OCI-LY1 (cell line): ENCODE measurements at regions not wholly inside any gene's neighbourhood (a gene's known extent, or its start where the extent isn't known, plus 50 kb on each side); places are given as distances from the start of the nearest gene placed in this dataset.

ENCODE experiments used
- H2AFZ ChIP-seq: fragments of 200-600 bp; sonication (generic), shearing (Covaris generic); 2 replicates; pipeline ENCODE4 v1.6.0; 2014; ENCODE audit warnings: antibody characterized with exemption, mild to moderate bottlenecking, low read length
- H3F3A ChIP-seq: fragments of 200-600 bp; sonication (generic), shearing (Covaris generic); 2 replicates; pipeline ENCODE4 v1.6.0; 2014; ENCODE audit warnings: mild to moderate bottlenecking, antibody characterized with exemption, low read length, moderate library complexity; ENCODE audit not compliant: insufficient read depth
- H3K27ac ChIP-seq: fragments of 200-600 bp; sonication (generic); 2 replicates; pipeline ENCODE4 v1.5.1; 2014; ENCODE audit warnings: low read length, mixed run types, mild to moderate bottlenecking, low read depth; ENCODE audit not compliant: poor library complexity, severe bottlenecking
- H3K27me3 ChIP-seq: fragments of 200-600 bp; sonication (generic); 2 replicates; pipeline ENCODE4 v1.6.0; 2014; ENCODE audit warnings: antibody characterized with exemption, mild to moderate bottlenecking, low read length, moderate library complexity; ENCODE audit not compliant: insufficient read depth
- H3K36me3 ChIP-seq: fragments of 200-600 bp; sonication (generic); 2 replicates; pipeline ENCODE4 v1.6.1; 2014; ENCODE audit warnings: mild to moderate bottlenecking, antibody characterized with exemption, low read length, moderate library complexity, mixed read lengths; ENCODE audit not compliant: insufficient read depth
- H3K4me1 ChIP-seq: fragments of 200-600 bp; sonication (generic); 2 replicates; pipeline ENCODE4 v1.5.1; 2014; ENCODE audit warnings: mild to moderate bottlenecking, low read length, moderate library complexity; ENCODE audit not compliant: insufficient read depth, severe bottlenecking
- H3K4me2 ChIP-seq: fragments of 200-600 bp; sonication (generic), shearing (Covaris generic); 2 replicates; pipeline ENCODE4 v1.6.1; 2014; ENCODE audit warnings: low read length
- H3K4me3 ChIP-seq: fragments of 200-600 bp; sonication (generic); 2 replicates; pipeline ENCODE4 v1.5.1; 2014; ENCODE audit warnings: low read length, low read depth, mild to moderate bottlenecking, mixed read lengths; ENCODE audit not compliant: poor library complexity, severe bottlenecking
- H3K79me2 ChIP-seq: fragments of 200-600 bp; shearing (Covaris generic); 2 replicates; pipeline ENCODE4 v1.6.1; 2016; ENCODE audit warnings: mixed run types, low read length, mixed read lengths; ENCODE audit not compliant: insufficient read depth
- H3K9ac ChIP-seq: fragments of 200-600 bp; sonication (generic), shearing (Covaris generic); 2 replicates; pipeline ENCODE4 v1.6.1; 2014; ENCODE audit warnings: mild to moderate bottlenecking, low read length, mixed read lengths
- H3K9me2 ChIP-seq: fragments of 200-600 bp; sonication (generic), shearing (Covaris generic); 2 replicates; pipeline ENCODE4 v1.6.1; 2014; ENCODE audit warnings: low read depth, mild to moderate bottlenecking, low read length, mixed read lengths
- H3K9me3 ChIP-seq: fragments of 200-600 bp; shearing (Covaris generic); 2 replicates; pipeline ENCODE4 v1.6.1; 2014; ENCODE audit warnings: low read length, mixed read lengths
- H4K20me1 ChIP-seq: fragments of 200-600 bp; sonication (generic), shearing (Covaris generic); 2 replicates; pipeline ENCODE4 v1.6.0; 2016; ENCODE audit warnings: mild to moderate bottlenecking, low read length; ENCODE audit not compliant: insufficient read depth
- EZH2 ChIP-seq: fragments of 200-600 bp; sonication (generic), shearing (Covaris generic); IDR thresholded peaks from 2 replicates; pipeline ENCODE4 v1.8.0; 2017; ENCODE audit warnings: borderline replicate concordance, mixed run types, mild to moderate bottlenecking, antibody characterized with exemption, low read length, moderate library complexity, mixed read lengths
- TF ChIP-seq, protein P1 (sequence below): fragments of 200-600 bp; sonication (generic), shearing (Covaris generic); IDR thresholded peaks from 2 replicates; pipeline ENCODE4 v1.5.1; 2017; ENCODE audit warnings: mild to moderate bottlenecking, antibody characterized with exemption, low read length, moderate library complexity, mixed read lengths

DNA sequence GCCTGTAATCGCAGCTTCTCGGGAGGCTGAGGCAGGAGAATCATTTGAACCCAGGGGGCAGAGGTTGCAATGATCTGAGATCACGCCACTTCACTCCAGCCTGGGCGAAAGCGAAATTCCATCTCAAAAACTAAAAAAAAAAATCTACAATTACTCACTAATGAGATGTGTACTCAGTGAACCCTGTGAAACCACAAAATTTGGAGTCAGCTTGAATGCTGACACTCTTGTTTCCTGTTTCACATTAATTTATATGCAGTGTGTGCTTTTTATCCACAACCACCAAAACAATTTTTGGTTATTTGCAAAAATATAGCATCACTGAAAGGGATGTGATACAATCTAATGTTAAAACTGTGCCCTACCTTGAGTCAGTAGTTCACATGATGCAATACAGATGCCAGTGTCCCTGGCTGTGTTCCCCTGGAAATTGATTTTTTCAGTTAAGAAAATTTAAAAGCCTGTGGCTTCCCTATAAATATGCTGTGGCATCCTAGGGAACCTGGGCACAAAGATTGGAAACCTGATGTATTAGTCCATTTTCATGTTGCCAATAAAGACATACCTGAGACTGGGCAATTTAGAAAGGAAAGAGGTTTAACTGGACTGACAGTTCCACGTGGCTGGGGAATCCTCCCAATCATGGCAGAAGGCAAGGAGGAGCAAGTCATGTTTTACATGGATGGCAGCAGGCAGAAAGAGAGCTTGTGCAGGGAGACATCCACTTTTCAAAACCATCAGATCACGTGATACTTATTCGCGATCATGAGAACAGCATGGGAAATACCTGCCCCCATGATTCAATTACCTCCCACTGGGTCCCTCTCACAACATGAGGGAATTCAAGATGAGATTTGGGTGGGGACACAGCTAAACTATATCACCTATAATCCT lies 337.5 kb upstream of the NT5C1B start:
- TF ChIP-seq, protein P1, sequence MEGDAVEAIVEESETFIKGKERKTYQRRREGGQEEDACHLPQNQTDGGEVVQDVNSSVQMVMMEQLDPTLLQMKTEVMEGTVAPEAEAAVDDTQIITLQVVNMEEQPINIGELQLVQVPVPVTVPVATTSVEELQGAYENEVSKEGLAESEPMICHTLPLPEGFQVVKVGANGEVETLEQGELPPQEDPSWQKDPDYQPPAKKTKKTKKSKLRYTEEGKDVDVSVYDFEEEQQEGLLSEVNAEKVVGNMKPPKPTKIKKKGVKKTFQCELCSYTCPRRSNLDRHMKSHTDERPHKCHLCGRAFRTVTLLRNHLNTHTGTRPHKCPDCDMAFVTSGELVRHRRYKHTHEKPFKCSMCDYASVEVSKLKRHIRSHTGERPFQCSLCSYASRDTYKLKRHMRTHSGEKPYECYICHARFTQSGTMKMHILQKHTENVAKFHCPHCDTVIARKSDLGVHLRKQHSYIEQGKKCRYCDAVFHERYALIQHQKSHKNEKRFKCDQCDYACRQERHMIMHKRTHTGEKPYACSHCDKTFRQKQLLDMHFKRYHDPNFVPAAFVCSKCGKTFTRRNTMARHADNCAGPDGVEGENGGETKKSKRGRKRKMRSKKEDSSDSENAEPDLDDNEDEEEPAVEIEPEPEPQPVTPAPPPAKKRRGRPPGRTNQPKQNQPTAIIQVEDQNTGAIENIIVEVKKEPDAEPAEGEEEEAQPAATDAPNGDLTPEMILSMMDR = no peak
- no peak for TF ChIP-seq EZH2
- no peaks in the 10 kb centered on the region for H3F3A ChIP-seq
- no peaks in the 10 kb centered on the region for H4K20me1 ChIP-seq
- H3K27ac ChIP-seq = no peak overlapping the region
- no peaks in the 10 kb centered on the region for H3K27me3 ChIP-seq
- H3K9me2 ChIP-seq = no peaks in the 10 kb centered on the region
- H3K9me3 ChIP-seq = no peaks in the 10 kb centered on the region
- no peaks in the 10 kb centered on the region for H3K79me2 ChIP-seq
- H2AFZ ChIP-seq = no peak overlapping the region
- no peak overlapping the region for H3K9ac ChIP-seq
- no peak overlapping the region for H3K4me3 ChIP-seq
- no peaks in the 10 kb centered on the region for H3K4me1 ChIP-seq
- no peaks in the 10 kb centered on the region for H3K36me3 ChIP-seq
- no peak overlapping the region for H3K4me2 ChIP-seq

DNA sequence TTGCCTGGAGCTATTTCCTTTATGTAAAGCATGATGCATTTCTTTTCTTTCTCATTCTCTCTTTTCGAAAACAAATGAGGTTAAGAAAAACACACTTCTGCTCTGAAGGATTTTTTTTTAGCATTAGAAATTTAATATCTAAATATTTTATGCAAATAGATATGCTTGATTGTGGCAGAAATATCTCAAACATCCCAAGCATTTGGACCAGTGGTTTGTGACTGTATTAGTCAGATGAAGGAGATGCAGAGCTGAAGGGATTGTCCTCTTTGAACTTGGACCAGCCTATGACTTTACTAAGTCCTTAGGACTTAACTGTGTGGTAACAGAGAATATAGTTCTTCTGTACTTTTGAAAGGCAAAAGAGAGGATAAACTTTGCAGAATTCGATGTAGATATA lies 335.9 kb upstream of the NT5C1B start:
- no peaks in the 10 kb centered on the region for H3K9me3 ChIP-seq
- no peaks in the 10 kb centered on the region for H3K27me3 ChIP-seq
- TF ChIP-seq, protein P1 = no peak
- TF ChIP-seq EZH2 = no peak
- no peaks in the 10 kb centered on the region for H3K79me2 ChIP-seq
- no peaks in the 10 kb centered on the region for H3K36me3 ChIP-seq
- H3K4me1 ChIP-seq = no peaks in the 10 kb centered on the region
- H3K4me3 ChIP-seq = no peak overlapping the region
- no peaks in the 10 kb centered on the region for H4K20me1 ChIP-seq
- no peak overlapping the region for H3K4me2 ChIP-seq
- H2AFZ ChIP-seq = no peak overlapping the region
- H3K9me2 ChIP-seq = no peaks in the 10 kb centered on the region
- no peak overlapping the region for H3K9ac ChIP-seq
- no peaks in the 10 kb centered on the region for H3F3A ChIP-seq
- H3K27ac ChIP-seq = no peak overlapping the region

DNA sequence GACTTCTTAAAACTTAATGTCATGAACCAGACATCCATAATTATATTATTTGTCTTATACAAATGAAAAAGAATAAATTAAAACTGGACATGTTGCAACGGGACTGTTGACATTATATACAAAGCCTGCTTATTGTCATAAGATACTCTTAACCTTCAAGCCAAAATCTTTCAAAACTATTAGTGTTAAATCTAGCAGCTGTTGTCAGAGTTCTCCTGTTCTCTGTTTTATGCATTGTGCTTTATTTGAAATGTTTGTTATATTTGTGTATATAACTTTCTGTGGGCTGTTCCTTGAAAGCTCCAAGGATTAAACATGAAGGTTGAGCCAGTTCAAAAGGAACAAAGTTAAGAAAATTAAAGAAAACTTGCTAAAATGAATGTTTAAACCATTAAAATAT lies 335.5 kb upstream of the NT5C1B start:
- Histone ChIP-seq H2AFZ (no peak overlapping the region), H3F3A (no peaks in the 10 kb centered on the region), H3K4me1 (no peaks in the 10 kb centered on the region), H4K20me1 (no peaks in the 10 kb centered on the region), H3K79me2 (no peaks in the 10 kb centered on the region), H3K9ac (no peak overlapping the region), H3K36me3 (no peaks in the 10 kb centered on the region), H3K4me3 (no peak overlapping the region), H3K9me2 (no peaks in the 10 kb centered on the region), H3K4me2 (no peak overlapping the region), H3K27ac (no peak overlapping the region), H3K27me3 (no peaks in the 10 kb centered on the region), H3K9me3 (no peaks in the 10 kb centered on the region)
- TF ChIP-seq, protein P1 = no peak
- no peak for TF ChIP-seq EZH2
